Fibroblast of the aortic adventitia (primary cell): ENCODE measurements at regions not wholly inside any gene's neighbourhood (a gene's known extent, or its start where the extent isn't known, plus 50 kb on each side); places are given as distances from the start of the nearest gene placed in this dataset.

Source experiments
- DNase-seq: peaks from one replicate; pipeline ENCODE4 v3.0.0-alpha.2; 2010; ENCODE audit warnings: low read depth
- H3K4me3 ChIP-seq: 2 replicates; pipeline ENCODE4 v1.5.1; 2011; ENCODE audit warnings: low read depth, mild to moderate bottlenecking, control low read depth, low read length, moderate library complexity
- TF ChIP-seq, protein P1 (sequence below): IDR thresholded peaks from 2 replicates; pipeline ENCODE4 v1.5.1; 2011; ENCODE audit warnings: mild to moderate bottlenecking, low read length, control low read depth, inconsistent platforms; ENCODE audit not compliant: insufficient read depth

DNA sequence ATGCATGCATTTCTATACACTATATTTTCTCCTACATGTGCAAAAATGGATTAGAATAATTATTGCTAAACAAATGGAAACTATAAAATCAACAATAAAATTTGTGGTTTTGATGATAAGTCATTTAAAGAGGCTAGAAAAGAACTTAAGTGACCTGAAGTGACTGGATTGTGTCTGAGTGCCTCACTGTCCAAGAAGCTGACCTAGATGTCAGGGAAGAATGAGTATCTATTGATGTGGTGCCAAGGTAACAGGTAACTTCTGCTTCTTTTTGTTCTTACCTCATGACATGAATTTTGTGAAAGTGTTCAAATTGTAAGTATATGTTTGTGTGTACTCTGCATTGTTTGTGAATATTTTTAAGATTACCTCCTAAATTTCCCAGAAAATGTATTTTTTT lies 1623.9 kb upstream of the ACVR2A start:
- no peak for DNase-seq
- H3K4me3 ChIP-seq, result no peak overlapping the region
- TF ChIP-seq, protein P1, sequence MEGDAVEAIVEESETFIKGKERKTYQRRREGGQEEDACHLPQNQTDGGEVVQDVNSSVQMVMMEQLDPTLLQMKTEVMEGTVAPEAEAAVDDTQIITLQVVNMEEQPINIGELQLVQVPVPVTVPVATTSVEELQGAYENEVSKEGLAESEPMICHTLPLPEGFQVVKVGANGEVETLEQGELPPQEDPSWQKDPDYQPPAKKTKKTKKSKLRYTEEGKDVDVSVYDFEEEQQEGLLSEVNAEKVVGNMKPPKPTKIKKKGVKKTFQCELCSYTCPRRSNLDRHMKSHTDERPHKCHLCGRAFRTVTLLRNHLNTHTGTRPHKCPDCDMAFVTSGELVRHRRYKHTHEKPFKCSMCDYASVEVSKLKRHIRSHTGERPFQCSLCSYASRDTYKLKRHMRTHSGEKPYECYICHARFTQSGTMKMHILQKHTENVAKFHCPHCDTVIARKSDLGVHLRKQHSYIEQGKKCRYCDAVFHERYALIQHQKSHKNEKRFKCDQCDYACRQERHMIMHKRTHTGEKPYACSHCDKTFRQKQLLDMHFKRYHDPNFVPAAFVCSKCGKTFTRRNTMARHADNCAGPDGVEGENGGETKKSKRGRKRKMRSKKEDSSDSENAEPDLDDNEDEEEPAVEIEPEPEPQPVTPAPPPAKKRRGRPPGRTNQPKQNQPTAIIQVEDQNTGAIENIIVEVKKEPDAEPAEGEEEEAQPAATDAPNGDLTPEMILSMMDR, result no peak

DNA sequence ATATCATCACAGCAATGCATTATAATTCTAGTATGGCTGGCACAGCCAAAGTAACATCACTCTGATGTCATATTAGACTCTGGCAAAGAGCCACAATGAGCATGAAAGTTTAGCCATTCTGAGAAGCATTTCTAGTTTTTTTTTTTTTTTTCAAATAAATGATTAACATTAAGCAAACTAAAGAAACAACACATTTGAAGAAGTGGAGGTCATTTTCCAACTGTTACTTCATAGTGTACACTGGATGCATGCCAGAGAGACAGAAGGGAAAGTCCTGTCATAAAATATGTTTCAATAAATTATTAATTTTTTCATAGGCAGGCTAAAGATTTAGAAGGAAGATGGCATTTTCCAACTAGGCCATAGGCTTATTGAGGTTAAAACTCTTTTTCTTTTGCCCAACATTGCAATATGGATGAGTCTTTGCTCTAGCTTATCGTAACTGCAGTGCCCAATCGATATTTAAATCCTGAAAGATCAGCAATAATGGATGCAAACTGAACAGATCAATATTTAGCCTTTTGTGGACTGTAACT lies 1630.4 kb upstream of the ACVR2A start:
- TF ChIP-seq, protein P1, result no peak
- DNase-seq, result no peak
- no peak overlapping the region for H3K4me3 ChIP-seq

DNA sequence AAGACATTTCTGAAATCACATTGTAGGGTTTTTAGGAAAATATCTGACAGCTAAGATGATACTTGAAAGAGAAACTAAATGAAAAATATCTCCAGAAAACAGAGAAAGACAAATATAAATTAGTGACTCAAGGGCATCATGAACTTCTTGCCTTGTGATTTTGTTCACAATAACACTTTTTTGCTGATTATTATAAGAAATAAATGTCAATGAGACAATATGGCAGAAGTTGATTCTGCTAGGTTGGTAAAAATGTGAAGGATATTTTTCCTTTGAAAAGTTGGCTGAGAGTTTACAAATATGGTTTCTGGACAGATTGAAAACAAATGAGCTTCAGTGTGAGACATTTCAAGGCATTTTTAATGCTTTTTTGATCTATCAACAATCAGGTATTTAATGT lies 1631.2 kb upstream of the ACVR2A start:
- no peak overlapping the region for H3K4me3 ChIP-seq
- TF ChIP-seq, protein P1, result no peak
- no peak for DNase-seq

DNA sequence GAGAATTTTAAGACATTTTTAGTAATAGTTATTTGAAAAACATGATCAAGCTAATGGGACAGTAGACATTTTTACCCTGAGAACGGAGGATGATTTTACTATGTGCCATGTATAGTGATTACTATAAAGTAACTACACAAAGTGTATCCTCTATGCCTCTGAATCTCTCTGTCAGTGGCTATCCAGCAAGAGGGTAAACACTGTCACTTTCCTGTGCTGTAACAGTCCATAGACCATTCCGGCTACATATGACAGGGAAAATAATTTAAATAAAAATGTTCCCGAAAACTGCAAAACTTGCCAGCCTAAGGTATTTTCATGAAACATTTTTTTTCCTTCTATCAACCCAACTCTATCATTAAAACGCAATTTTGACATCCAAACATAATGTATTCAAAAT lies 1632.2 kb upstream of the ACVR2A start:
- no peak overlapping the region for H3K4me3 ChIP-seq
- TF ChIP-seq, protein P1, result no peak
- no peak for DNase-seq

DNA sequence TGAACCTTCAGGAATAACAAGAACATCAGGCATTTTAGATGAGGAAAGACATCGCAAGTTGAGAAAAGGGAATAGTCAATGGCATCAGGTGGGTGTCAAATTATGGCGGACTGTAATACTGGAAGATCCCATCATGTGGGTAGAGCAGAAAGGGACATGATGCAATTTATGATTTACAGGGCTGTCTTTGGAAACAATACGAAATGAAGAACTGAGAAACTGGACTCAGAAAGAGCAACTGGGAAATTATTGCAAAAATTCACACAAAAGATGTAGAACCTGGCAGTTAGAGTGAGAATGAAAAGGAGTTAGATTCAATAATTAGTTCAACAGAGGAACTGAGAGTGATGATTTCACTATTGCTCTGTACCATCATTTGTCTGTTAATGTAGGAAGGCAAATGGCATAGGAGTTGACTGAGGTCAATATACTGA lies 1635.0 kb upstream of the ACVR2A start:
- DNase-seq, result no peak
- TF ChIP-seq, protein P1, result no peak
- no peak overlapping the region for H3K4me3 ChIP-seq

DNA sequence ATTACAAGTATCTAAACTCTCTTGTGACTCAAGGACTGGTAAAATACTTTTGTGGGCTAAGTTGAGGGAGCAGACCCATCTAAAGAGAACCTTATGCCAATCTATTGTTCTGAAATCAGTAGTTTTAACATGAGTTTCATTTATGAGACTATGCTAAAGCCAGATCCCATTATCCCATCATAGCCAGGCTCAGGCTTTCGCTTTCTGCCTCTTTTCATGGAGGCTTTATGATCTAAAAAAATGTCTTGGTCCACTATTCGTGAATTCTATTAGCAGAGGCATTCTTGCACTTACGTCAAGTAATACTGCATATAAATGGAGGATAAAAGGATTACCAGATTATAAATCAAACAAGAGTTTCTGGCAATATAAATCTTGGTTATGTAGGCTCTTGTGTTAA lies 1636.9 kb upstream of the ACVR2A start:
- no peak for DNase-seq
- H3K4me3 ChIP-seq, result no peak overlapping the region
- TF ChIP-seq, protein P1, result no peak

DNA sequence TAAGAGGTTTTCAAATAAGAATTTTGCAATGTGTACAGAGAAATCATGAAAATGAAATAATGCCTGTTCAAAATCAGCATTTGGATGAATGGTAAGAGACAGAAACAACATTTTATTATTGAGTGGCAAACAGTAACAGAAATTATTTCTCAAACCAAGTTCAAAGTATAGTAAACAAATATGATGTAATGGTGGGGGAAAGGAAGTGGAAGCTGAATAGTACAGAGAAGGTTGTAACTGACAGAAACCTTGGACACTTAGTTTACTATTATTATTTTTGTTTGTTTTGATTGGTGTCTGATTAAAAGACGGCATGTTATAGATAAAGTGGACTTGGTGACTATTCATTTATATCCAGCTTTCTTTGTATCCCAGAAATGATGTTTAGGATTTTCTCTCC lies 1637.4 kb upstream of the ACVR2A start:
- no peak for DNase-seq

More for the DNA sequence above, 1637.4 kb upstream of the ACVR2A start:
- TF ChIP-seq, protein P1, result no peak
- no peak overlapping the region for H3K4me3 ChIP-seq
